SH-SY5Y (cell line): ENCODE measurements at regions not wholly inside any gene's neighbourhood (a gene's known extent, or its start where the extent isn't known, plus 50 kb on each side); places are given as distances from the start of the nearest gene placed in this dataset.

Experiments used
- GATA2 ChIP-seq: IDR thresholded peaks from 2 replicates; pipeline ENCODE4 v1.6.1; 2011; ENCODE audit warnings: mild to moderate bottlenecking, low read depth, low read length
- GATA3 ChIP-seq: IDR thresholded peaks from 2 replicates; pipeline ENCODE4 v1.6.1; 2011; ENCODE audit warnings: low read depth, mild to moderate bottlenecking, low read length, moderate library complexity

GRCh38 chr1:96550061-96550460, 171.5 kb upstream of the PTBP2 start:
- TF ChIP-seq GATA3, result no peak
- no peak for TF ChIP-seq GATA2
